MM.1S (cell line): ENCODE measurements at regions not wholly inside any gene's neighbourhood (a gene's known extent, or its start where the extent isn't known, plus 50 kb on each side); places are given as distances from the start of the nearest gene placed in this dataset.

Source experiments
- DNase-seq: peaks from one replicate; pipeline ENCODE4 v3.0.0-alpha.2; 2015
- H2AFZ ChIP-seq: fragments of 300-600 bp; sonication (generic); 2 replicates; pipeline ENCODE4 v1.6.0; 2016; ENCODE audit warnings: antibody characterized with exemption, low read length
- H3F3A ChIP-seq: fragments of 300-600 bp; sonication (generic); 2 replicates; pipeline ENCODE4 v1.6.1; 2016; ENCODE audit warnings: mild to moderate bottlenecking, antibody characterized with exemption, low read length, moderate library complexity, mixed read lengths; ENCODE audit not compliant: insufficient read depth
- H3K27ac ChIP-seq: fragments of 300-600 bp; sonication (generic); 2 replicates; pipeline ENCODE4 v1.5.1; 2016; ENCODE audit warnings: mild to moderate bottlenecking, low read length
- H3K27me3 ChIP-seq: fragments of 300-600 bp; sonication (generic); replicated peaks from 2 replicates; pipeline ENCODE4 v1.6.0; 2016; ENCODE audit warnings: low read length; ENCODE audit not compliant: insufficient read depth
- H3K36me3 ChIP-seq: fragments of 300-600 bp; sonication (generic); replicated peaks from 2 replicates; pipeline ENCODE4 v1.6.1; 2016; ENCODE audit warnings: mild to moderate bottlenecking, low read length, mixed read lengths; ENCODE audit not compliant: insufficient read depth
- H3K4me1 ChIP-seq: fragments of 300-600 bp; sonication (generic); 2 replicates; pipeline ENCODE4 v1.6.1; 2016; ENCODE audit warnings: low read length, mixed read lengths
- H3K4me2 ChIP-seq: fragments of 300-600 bp; sonication (generic); 2 replicates; pipeline ENCODE4 v1.6.0; 2016; ENCODE audit warnings: low read depth, low read length
- H3K4me3 ChIP-seq: fragments of 300-600 bp; sonication (generic); 2 replicates; pipeline ENCODE4 v1.5.1; 2016; ENCODE audit warnings: low read length, mixed read lengths
- H3K79me2 ChIP-seq: fragments of 300-600 bp; sonication (generic); 2 replicates; pipeline ENCODE4 v1.6.1; 2016; ENCODE audit warnings: mixed run types, low read length, mixed read lengths
- H3K9ac ChIP-seq: fragments of 300-600 bp; sonication (generic); 2 replicates; pipeline ENCODE4 v1.6.1; 2016; ENCODE audit warnings: low read length, mixed read lengths
- H3K9me2 ChIP-seq: fragments of 300-600 bp; sonication (generic); replicated peaks from 2 replicates; pipeline ENCODE4 v1.6.1; 2016; ENCODE audit warnings: mild to moderate bottlenecking, low read length, mixed read lengths; ENCODE audit not compliant: insufficient read depth
- H3K9me3 ChIP-seq: fragments of 300-600 bp; sonication (generic); replicated peaks from 2 replicates; pipeline ENCODE4 v1.6.1; 2016; ENCODE audit warnings: mild to moderate bottlenecking, low read length, mixed read lengths; ENCODE audit not compliant: insufficient read depth
- H4K20me1 ChIP-seq: fragments of 300-600 bp; sonication (generic); 2 replicates; pipeline ENCODE4 v1.6.1; 2016; ENCODE audit warnings: mild to moderate bottlenecking, low read length, moderate library complexity, mixed read lengths; ENCODE audit not compliant: insufficient read depth
- EZH2 ChIP-seq: fragments of 300-600 bp; sonication (generic); optimal IDR thresholded peaks from 2 replicates; pipeline ENCODE3; 2017; ENCODE audit warnings: low read depth, mild to moderate bottlenecking, antibody characterized with exemption, low read length, mixed read lengths
- EZH2phosphoT487 ChIP-seq: fragments of 300-600 bp; sonication (generic); IDR thresholded peaks from 2 replicates; pipeline ENCODE4 v1.6.1; 2018; ENCODE audit warnings: antibody characterized with exemption, low read length
- TF ChIP-seq, protein P1 (sequence below): fragments of 300-600 bp; sonication (generic); IDR thresholded peaks from 2 replicates; pipeline ENCODE4 v1.5.1; 2016; ENCODE audit warnings: antibody characterized with exemption, low read length, mixed read lengths

DNA sequence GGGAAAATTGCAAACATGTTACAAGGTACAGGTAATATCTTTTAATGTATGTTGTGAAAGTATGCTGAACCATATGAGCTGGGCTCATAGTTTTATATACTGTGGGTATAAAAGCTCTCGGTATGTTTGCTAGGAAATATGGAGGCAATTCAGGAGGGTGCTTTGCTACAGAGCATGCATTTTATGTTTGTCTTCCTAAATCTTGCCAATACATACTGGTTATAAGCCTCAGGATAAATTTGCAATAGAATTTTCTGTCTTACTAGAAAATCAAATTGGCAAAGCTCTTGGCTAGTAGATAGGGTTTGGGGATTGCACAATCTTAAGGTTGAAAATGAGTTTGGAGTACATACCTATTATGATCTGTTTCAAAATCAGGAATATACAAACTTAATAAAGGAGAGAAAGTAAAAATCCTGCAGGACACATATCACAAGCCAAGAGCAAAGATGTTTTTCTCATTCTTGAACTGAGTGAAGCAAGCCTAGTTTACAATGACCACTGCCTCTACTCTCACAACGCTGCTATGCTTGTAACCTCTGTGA is 751.2 kb downstream of the HDGFL1 start:
- no peaks in the 10 kb centered on the region for H3K27me3 ChIP-seq
- no peaks in the 10 kb centered on the region for H4K20me1 ChIP-seq
- no peak overlapping the region for H3K4me3 ChIP-seq
- H3F3A ChIP-seq: no peaks in the 10 kb centered on the region
- H3K4me2 ChIP-seq: no peak overlapping the region
- no peak overlapping the region for H2AFZ ChIP-seq
- no peaks in the 10 kb centered on the region for H3K9me3 ChIP-seq
- TF ChIP-seq, protein P1, sequence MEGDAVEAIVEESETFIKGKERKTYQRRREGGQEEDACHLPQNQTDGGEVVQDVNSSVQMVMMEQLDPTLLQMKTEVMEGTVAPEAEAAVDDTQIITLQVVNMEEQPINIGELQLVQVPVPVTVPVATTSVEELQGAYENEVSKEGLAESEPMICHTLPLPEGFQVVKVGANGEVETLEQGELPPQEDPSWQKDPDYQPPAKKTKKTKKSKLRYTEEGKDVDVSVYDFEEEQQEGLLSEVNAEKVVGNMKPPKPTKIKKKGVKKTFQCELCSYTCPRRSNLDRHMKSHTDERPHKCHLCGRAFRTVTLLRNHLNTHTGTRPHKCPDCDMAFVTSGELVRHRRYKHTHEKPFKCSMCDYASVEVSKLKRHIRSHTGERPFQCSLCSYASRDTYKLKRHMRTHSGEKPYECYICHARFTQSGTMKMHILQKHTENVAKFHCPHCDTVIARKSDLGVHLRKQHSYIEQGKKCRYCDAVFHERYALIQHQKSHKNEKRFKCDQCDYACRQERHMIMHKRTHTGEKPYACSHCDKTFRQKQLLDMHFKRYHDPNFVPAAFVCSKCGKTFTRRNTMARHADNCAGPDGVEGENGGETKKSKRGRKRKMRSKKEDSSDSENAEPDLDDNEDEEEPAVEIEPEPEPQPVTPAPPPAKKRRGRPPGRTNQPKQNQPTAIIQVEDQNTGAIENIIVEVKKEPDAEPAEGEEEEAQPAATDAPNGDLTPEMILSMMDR: no peak
- TF ChIP-seq EZH2 (no peak), EZH2phosphoT487 (no peak)
- H3K9me2 ChIP-seq: no peaks in the 10 kb centered on the region
- no peaks in the 10 kb centered on the region for H3K4me1 ChIP-seq
- H3K9ac ChIP-seq: no peak overlapping the region
- H3K36me3 ChIP-seq: no peaks in the 10 kb centered on the region
- no peak for DNase-seq
- H3K79me2 ChIP-seq: no peaks in the 10 kb centered on the region
- no peak overlapping the region for H3K27ac ChIP-seq

DNA sequence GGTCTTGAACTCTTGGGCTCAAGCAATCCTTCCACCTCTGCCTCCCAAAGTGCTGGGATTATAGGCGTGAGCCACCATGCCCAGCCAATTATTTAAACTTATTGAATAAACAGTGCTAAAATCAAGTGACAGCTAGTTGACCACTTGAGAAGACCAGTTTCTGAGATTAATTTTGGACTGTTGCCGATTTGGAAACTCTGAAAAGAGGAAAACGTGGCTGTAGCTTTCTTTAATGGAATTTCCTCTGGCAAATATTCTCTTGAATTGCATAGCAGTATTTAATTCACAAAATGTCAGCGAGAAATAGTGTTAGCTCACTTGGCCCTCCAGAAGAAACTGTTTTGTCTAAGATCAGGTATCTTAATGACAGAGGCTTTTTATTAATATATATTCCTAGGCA is 754.5 kb downstream of the HDGFL1 start:
- no peak for DNase-seq
- Histone ChIP-seq H3K36me3 (no peaks in the 10 kb centered on the region), H3F3A (no peaks in the 10 kb centered on the region), H3K79me2 (no peaks in the 10 kb centered on the region), H3K27me3 (no peaks in the 10 kb centered on the region), H3K4me3 (no peak overlapping the region), H3K9me2 (no peaks in the 10 kb centered on the region), H3K9ac (no peak overlapping the region), H2AFZ (no peak overlapping the region), H3K27ac (no peak overlapping the region), H4K20me1 (no peaks in the 10 kb centered on the region), H3K4me1 (no peaks in the 10 kb centered on the region), H3K9me3 (no peaks in the 10 kb centered on the region), H3K4me2 (no peak overlapping the region)
- TF ChIP-seq, protein P1: no peak
- no peak for TF ChIP-seq EZH2
- TF ChIP-seq EZH2phosphoT487: no peak

DNA sequence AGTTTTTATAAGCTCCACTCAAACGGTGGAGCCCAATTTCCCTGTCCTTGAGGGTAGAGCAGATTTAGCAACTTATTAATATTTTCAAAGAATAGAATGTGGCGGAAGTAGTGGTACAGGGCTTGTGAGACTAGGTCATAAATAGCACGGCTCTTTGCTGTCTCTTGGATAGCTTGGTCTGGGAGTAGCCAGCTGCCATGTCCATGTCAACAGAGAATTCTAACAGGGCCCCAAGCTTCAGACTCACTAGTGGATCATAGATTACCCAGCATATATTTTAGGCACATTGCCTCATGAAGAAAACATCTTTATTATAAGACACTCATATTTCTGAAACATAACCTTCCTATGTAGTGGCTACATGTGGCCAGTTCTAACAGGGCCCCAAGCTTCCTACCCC is 755.7 kb downstream of the HDGFL1 start:
- no peaks in the 10 kb centered on the region for H3F3A ChIP-seq
- no peak overlapping the region for H2AFZ ChIP-seq
- no peak overlapping the region for H3K4me2 ChIP-seq
- H3K27me3 ChIP-seq: no peaks in the 10 kb centered on the region
- H3K9me2 ChIP-seq: no peaks in the 10 kb centered on the region
- H3K4me3 ChIP-seq: no peak overlapping the region
- no peaks in the 10 kb centered on the region for H4K20me1 ChIP-seq
- no peaks in the 10 kb centered on the region for H3K4me1 ChIP-seq
- no peaks in the 10 kb centered on the region for H3K36me3 ChIP-seq
- H3K79me2 ChIP-seq: no peaks in the 10 kb centered on the region
- no peak overlapping the region for H3K27ac ChIP-seq
- no peak for TF ChIP-seq EZH2phosphoT487
- TF ChIP-seq, protein P1: no peak
- no peak for TF ChIP-seq EZH2
- H3K9me3 ChIP-seq: no peaks in the 10 kb centered on the region
- no peak for DNase-seq
- no peak overlapping the region for H3K9ac ChIP-seq
